A549 (cell line): ENCODE measurements at regions not wholly inside any gene's neighbourhood (a gene's known extent, or its start where the extent isn't known, plus 50 kb on each side); places are given as distances from the start of the nearest gene placed in this dataset.

Source experiments
- ATAC-seq, 2 experiments: fragments of 200-7000 bp in 1 of 2; fragments of >200 bp in 1 of 2; cut with Nextera tagmentation in 1 of 2; cut with Tn5 transposase in 1 of 2; 3 replicates each; pipeline versions ENCODE4 v1.8.0 to v1.9.1; 2018 to 2020; ENCODE audit warnings: mild to moderate bottlenecking in 1 of 2, moderate library complexity in 1 of 2
- CTCF ChIA-PET: fragments of 300-600 bp; sonication (Branson Sonifier 250); formaldehyde crosslinking; extraction: SDS; loops from one replicate; lab custom pipeline; 2021; ENCODE audit warnings: antibody characterized with exemption, inconsistent platforms; lab: Yijun Ruan, JAX
- POLR2A ChIA-PET: fragments of 350-600 bp; formaldehyde crosslinking; extraction: SDS; loops from one replicate; lab custom pipeline; 2021; ENCODE audit warnings: antibody characterized with exemption, inconsistent platforms; lab: Yijun Ruan, JAX
- DNase-seq, 2 experiments: peaks; one replicate each; pipeline versions ENCODE4 v3.0.0 to v3.0.0-alpha.2; 2011 to 2016; ENCODE audit warnings: low read depth in 1 of 2, low spot score in 1 of 2
- FAIRE-seq: peaks from 2 replicates; lab custom pipeline; 2011; peaks lifted over from hg19 to GRCh38; lab: Jason Lieb, UNC
- H3K27ac ChIP-seq, 2 experiments: fragments of >200 bp; sonication (Bioruptor Twin); formaldehyde crosslinking; 3 replicates each; pipeline ENCODE4 v1.5.1; 2016 to 2017
- H3K4me1 ChIP-seq: fragments of >200 bp; sonication (Bioruptor Twin); formaldehyde crosslinking; 3 replicates; pipeline ENCODE4 v1.6.1; 2016
- H3K4me2 ChIP-seq: fragments of >200 bp; sonication (Bioruptor Twin); formaldehyde crosslinking; 3 replicates; pipeline ENCODE4 v1.6.1; 2016
- H3K4me3 ChIP-seq: fragments of >200 bp; sonication (Bioruptor Twin); formaldehyde crosslinking; 3 replicates; pipeline ENCODE4 v1.5.1; 2016
- H3K9me3 ChIP-seq: fragments of >200 bp; sonication (Bioruptor Twin); formaldehyde crosslinking; 3 replicates; pipeline ENCODE4 v1.6.1; 2016
- ATOH8 ChIP-seq: fragments of 250-450 bp; sonication (Bioruptor Pico); IDR thresholded peaks from 2 replicates; pipeline ENCODE4 v1.5.0; 2020; ENCODE audit warnings: low read depth, mild to moderate bottlenecking, moderate library complexity
- BHLHE40 ChIP-seq: IDR thresholded peaks from 2 replicates; pipeline ENCODE4 v1.6.1; 2012; ENCODE audit warnings: low read depth, low read length, inconsistent platforms
- CBX2 ChIP-seq: fragments of 200-600 bp; sonication (generic); IDR thresholded peaks from 2 replicates; pipeline ENCODE4 v1.6.1; 2016; ENCODE audit warnings: low read depth, mild to moderate bottlenecking, borderline replicate concordance
- CEBPB ChIP-seq, 2 experiments: fragments of >200 bp in 1 of 2; sonication (Bioruptor Twin) in 1 of 2; formaldehyde crosslinking in 1 of 2; IDR thresholded peaks; 2 replicates each; pipeline ENCODE4 v1.6.1; 2012 to 2016
- CHD4 ChIP-seq: fragments of 200-600 bp; sonication (generic); IDR thresholded peaks from 2 replicates; pipeline ENCODE4 v1.6.1; 2016; ENCODE audit warnings: antibody characterized with exemption, mild to moderate bottlenecking, borderline replicate concordance
- EHF ChIP-seq: fragments of 250-450 bp; sonication (Bioruptor Pico); IDR thresholded peaks from 2 replicates; pipeline ENCODE4 v1.5.0; 2020; ENCODE audit warnings: mild to moderate bottlenecking
- EHMT2 ChIP-seq: fragments of 200-600 bp; sonication (generic); IDR thresholded peaks from 2 replicates; pipeline ENCODE4 v1.6.1; 2016; ENCODE audit warnings: antibody characterized with exemption, low read depth, mild to moderate bottlenecking, moderate library complexity
- FOXS1 ChIP-seq: fragments of 250-450 bp; sonication (Bioruptor Pico); IDR thresholded peaks from 2 replicates; pipeline ENCODE4 v1.5.0; 2020; ENCODE audit warnings: mild to moderate bottlenecking, moderate library complexity
- HDAC2 ChIP-seq: fragments of 200-600 bp; sonication (generic); IDR thresholded peaks from 2 replicates; pipeline ENCODE4 v1.6.1; 2016
- HES2 ChIP-seq: fragments of >200 bp; sonication (Bioruptor Twin); formaldehyde crosslinking; IDR thresholded peaks from 2 replicates; pipeline ENCODE4 v1.6.1; 2016
- HEYL ChIP-seq: fragments of 250-450 bp; sonication (Bioruptor Pico); IDR thresholded peaks from 2 replicates; pipeline ENCODE4 v1.8.0; 2021; ENCODE audit warnings: mild to moderate bottlenecking, moderate library complexity
- HMGXB4 ChIP-seq: fragments of 250-450 bp; sonication (Bioruptor Pico); IDR thresholded peaks from 2 replicates; pipeline ENCODE4 v1.5.0; 2021; ENCODE audit warnings: mild to moderate bottlenecking, moderate library complexity, borderline replicate concordance
- HOXA7 ChIP-seq: fragments of 250-450 bp; sonication (Bioruptor Pico); IDR thresholded peaks from 2 replicates; pipeline ENCODE4 v1.5.0; 2020; ENCODE audit warnings: mild to moderate bottlenecking, moderate library complexity
- HOXB5 ChIP-seq: fragments of 250-450 bp; sonication (Bioruptor Pico); IDR thresholded peaks from 2 replicates; pipeline ENCODE4 v1.5.0; 2020; ENCODE audit warnings: mild to moderate bottlenecking, moderate library complexity
- JUN ChIP-seq, 2 experiments: fragments of >200 bp; sonication (Bioruptor Twin); formaldehyde crosslinking; IDR thresholded peaks; 2 replicates in 1 of 2; 3 replicates in 1 of 2; pipeline ENCODE4 v1.6.1; 2016 to 2017
- KDM5A ChIP-seq: fragments of 200-600 bp; sonication (generic); IDR thresholded peaks from 2 replicates; pipeline ENCODE4 v1.6.1; 2016; ENCODE audit warnings: antibody characterized with exemption, mild to moderate bottlenecking
- NPAS2 ChIP-seq: fragments of 250-450 bp; sonication (Bioruptor Pico); IDR thresholded peaks from 2 replicates; pipeline ENCODE4 v1.8.0; 2022; ENCODE audit warnings: mild to moderate bottlenecking, moderate library complexity, borderline replicate concordance
- PHF8 ChIP-seq: fragments of 200-600 bp; sonication (generic); IDR thresholded peaks from 2 replicates; pipeline ENCODE4 v1.6.1; 2016; ENCODE audit warnings: low read depth, mild to moderate bottlenecking, antibody characterized with exemption, moderate library complexity, borderline replicate concordance
- POLR2A ChIP-seq: IDR thresholded peaks from 2 replicates; pipeline ENCODE4 v1.6.1; 2012; ENCODE audit warnings: mild to moderate bottlenecking, low read length
- RNF2 ChIP-seq: fragments of 200-600 bp; sonication (generic); IDR thresholded peaks from 2 replicates; pipeline ENCODE4 v1.6.1; 2016; ENCODE audit warnings: low read depth, mild to moderate bottlenecking, antibody characterized with exemption, moderate library complexity, borderline replicate concordance
- SMC3 ChIP-seq: fragments of >200 bp; sonication (Bioruptor Twin); formaldehyde crosslinking; IDR thresholded peaks from 3 replicates; pipeline ENCODE4 v1.6.1; 2018; ENCODE audit warnings: inconsistent platforms
- SREBF2 ChIP-seq: fragments of 450-650 bp; IDR thresholded peaks from 2 replicates; pipeline ENCODE4 v1.6.1; 2014; ENCODE audit warnings: mild to moderate bottlenecking, moderate library complexity
- TFCP2L1 ChIP-seq: fragments of 250-450 bp; sonication (Bioruptor Pico); IDR thresholded peaks from 2 replicates; pipeline ENCODE4 v1.5.0; 2021; ENCODE audit warnings: mild to moderate bottlenecking
- TP53 ChIP-seq: fragments of 250-450 bp; sonication (Bioruptor Pico); IDR thresholded peaks from 2 replicates; pipeline ENCODE4 v1.5.0; 2021; ENCODE audit warnings: mild to moderate bottlenecking, moderate library complexity
- ZC3H11A ChIP-seq: fragments of 450-650 bp; IDR thresholded peaks from 2 replicates; pipeline ENCODE4 v1.6.1; 2014; ENCODE audit warnings: antibody characterized with exemption, mild to moderate bottlenecking
- ZSCAN20 ChIP-seq: fragments of 250-450 bp; sonication (Bioruptor Pico); IDR thresholded peaks from 2 replicates; pipeline ENCODE4 v1.8.0; 2022; ENCODE audit warnings: mild to moderate bottlenecking, moderate library complexity
- WGBS: methylation state at CpG from one replicate; pipeline ENCODE4 v1.1.6; 2017; ENCODE audit errors: missing lambda C conversion rate; 5-methylcytosine and 5-hydroxymethylcytosine counted together

GRCh38 chr1:78415165-78415564, 75.6 kb upstream of the PTGFR start (continued):
- no peak for TF ChIP-seq HMGXB4 (CRISPR knock-in tag)
- TF ChIP-seq PHF8: no peak
- TF ChIP-seq EHMT2: no peak
- TF ChIP-seq SREBF2: no peak
- TF ChIP-seq CEBPB (IDR thresholded peaks at IDR 0.05): no peak
- no peak for TF ChIP-seq BHLHE40
- TF ChIP-seq CHD4: no peak
- no peak for TF ChIP-seq HOXB5 (CRISPR knock-in tag)

GRCh38 chr1:78419309-78419708, 71.5 kb upstream of the PTGFR start:
- Histone ChIP-seq H3K9me3 (no peaks in the 10 kb centered on the region), H3K4me3 (no peak overlapping the region), H3K4me1 (no peaks in the 10 kb centered on the region), H3K27ac (no peak overlapping the region), H3K4me2 (no peak overlapping the region)
- 19% methylated on average over 3 of the region's 3 CpGs for WGBS
- no peak for TF ChIP-seq BHLHE40
- TF ChIP-seq RNF2: no peak
- no peak for TF ChIP-seq KDM5A
- TF ChIP-seq ZC3H11A: no peak
- no peak for TF ChIP-seq HES2
- TF ChIP-seq EHF (CRISPR knock-in tag): no peak
- TF ChIP-seq FOXS1 (CRISPR knock-in tag): no peak
- TF ChIP-seq HEYL (CRISPR knock-in tag): no peak
- no peak for TF ChIP-seq TFCP2L1
- TF ChIP-seq SREBF2: no peak
- TF ChIP-seq JUN (IDR thresholded peaks at IDR 0.05): no peak
- no peak for TF ChIP-seq CBX2
- TF ChIP-seq ZSCAN20: no peak
- no peak for TF ChIP-seq ATOH8 (CRISPR knock-in tag)
- TF ChIP-seq EHMT2: no peak
- TF ChIP-seq SMC3: no peak
- TF ChIP-seq POLR2A: no peak
- no peak for TF ChIP-seq HOXA7
- no peak for TF ChIP-seq NPAS2
- POLR2A ChIA-PET: no interaction called here
- FAIRE-seq (no peak), ATAC-seq (no peak), DNase-seq (no peak)
- CTCF ChIA-PET: no interaction called here

GRCh38 chr1:78420181-78420580, 70.6 kb upstream of the PTGFR start:
- H3K4me1 ChIP-seq: no peaks in the 10 kb centered on the region
- no peak overlapping the region for H3K27ac ChIP-seq
- no peak for TF ChIP-seq CEBPB (IDR thresholded peaks at IDR 0.05)
- no peak for TF ChIP-seq TP53
- no peak for TF ChIP-seq HDAC2
- no peak for DNase-seq
- no peak overlapping the region for H3K4me2 ChIP-seq
- 4% methylated on average over 3 of the region's 3 CpGs for WGBS
- H3K4me3 ChIP-seq: no peak overlapping the region
- no peak for FAIRE-seq
- no peak for ATAC-seq
- POLR2A ChIA-PET: no interaction called here
- no peaks in the 10 kb centered on the region for H3K9me3 ChIP-seq
- CTCF ChIA-PET: no interaction called here
